GM23248 (cell line): ENCODE measurements at regions not wholly inside any gene's neighbourhood (a gene's known extent, or its start where the extent isn't known, plus 50 kb on each side); places are given as distances from the start of the nearest gene placed in this dataset.

ENCODE experiments used
- EZH2 ChIP-seq: fragments of 200-600 bp; sonication (generic); IDR thresholded peaks from 2 replicates; pipeline ENCODE4 v1.6.1; 2018; ENCODE audit warnings: antibody characterized with exemption, mild to moderate bottlenecking; ENCODE audit not compliant: insufficient read depth, poor library complexity, severe bottlenecking
- EZH2phosphoT487 ChIP-seq: fragments of 200-600 bp; sonication (generic); IDR thresholded peaks from 2 replicates; pipeline ENCODE4 v1.6.1; 2018; ENCODE audit warnings: antibody characterized with exemption, moderate library complexity, mild to moderate bottlenecking, low read depth; ENCODE audit not compliant: insufficient read depth

DNA sequence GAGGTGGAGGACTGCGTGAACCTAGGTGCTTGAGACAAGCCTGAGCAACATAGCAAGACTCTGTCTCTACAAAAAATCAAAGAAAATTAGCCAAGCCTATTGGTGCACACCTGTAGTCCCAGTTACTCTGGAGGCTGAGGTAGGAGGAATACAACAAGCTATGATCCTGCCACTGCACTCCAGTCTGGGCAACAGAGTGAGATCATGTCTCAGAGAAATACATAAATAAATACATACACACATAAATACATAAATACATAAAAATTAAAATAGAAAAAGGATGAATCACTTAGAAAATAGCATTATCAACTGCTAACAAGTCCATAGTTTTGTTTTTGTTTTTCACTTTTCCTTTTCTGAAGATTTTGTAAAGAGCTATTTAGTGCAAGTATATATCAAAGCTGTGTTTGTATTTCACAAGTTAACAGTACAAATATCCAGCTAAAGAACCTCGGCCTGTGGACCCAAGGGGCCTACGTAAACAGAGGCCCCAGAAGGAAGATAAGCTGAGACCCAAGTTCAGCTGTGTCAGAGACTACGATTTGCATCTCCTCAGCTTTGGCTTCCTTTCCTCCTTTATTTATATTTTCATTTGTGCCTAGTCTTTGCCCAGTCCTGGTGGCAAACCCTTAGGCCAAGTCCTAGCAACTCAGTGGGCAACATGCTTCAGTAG is 67.1 kb upstream of the ROBO2 start:
- no peak for TF ChIP-seq EZH2
- no peak for TF ChIP-seq EZH2phosphoT487
